HG03095 (cell line): ENCODE measurements at regions not wholly inside any gene's neighbourhood (a gene's known extent, or its start where the extent isn't known, plus 50 kb on each side); places are given as distances from the start of the nearest gene placed in this dataset.
"Not testable (repeated sequence)": the region's sequence is repeated elsewhere in the genome, so short reads cannot be mapped to it uniquely, and the experiment has no call there.

Experiments
- ATAC-seq: cut with Tn5 transposase; IDR thresholded peaks from one replicate; pipeline ENCODE4 v1.9.1; 2021; ENCODE audit warnings: moderate library complexity; ENCODE audit not compliant: unreplicated experiment

- ATAC-seq = no peak
These were observed 58.1 kb downstream of the ATXN7L3B start for GRCh38 chr12:74595696-74596095.

- ATAC-seq = no peak
These were observed 61.2 kb downstream of the ATXN7L3B start for GRCh38 chr12:74598819-74599218.

- no peak for ATAC-seq
These were observed 62.3 kb downstream of the ATXN7L3B start for GRCh38 chr12:74599932-74600331.

GRCh38 chr12:74600817-74601216 lies 63.2 kb downstream of the ATXN7L3B start:
- not testable (repeated sequence) for ATAC-seq

GRCh38 chr12:74602881-74603672 lies 65.4 kb downstream of the ATXN7L3B start:
- ATAC-seq = no peak

- no peak for ATAC-seq
These were observed 70.7 kb downstream of the ATXN7L3B start for GRCh38 chr12:74608231-74608775.

GRCh38 chr12:74610711-74611110 lies 73.1 kb downstream of the ATXN7L3B start:
- no peak for ATAC-seq

- no peak for ATAC-seq
These were observed 76.8 kb downstream of the ATXN7L3B start for GRCh38 chr12:74614426-74614825.

- ATAC-seq = no peak
These were observed 81.4 kb downstream of the ATXN7L3B start for GRCh38 chr12:74619084-74619483.

GRCh38 chr12:74619884-74620283 lies 82.2 kb downstream of the ATXN7L3B start:
- ATAC-seq = no peak

GRCh38 chr12:74620921-74621320 lies 83.3 kb downstream of the ATXN7L3B start:
- no peak for ATAC-seq

GRCh38 chr12:74624201-74624600 lies 86.6 kb downstream of the ATXN7L3B start:
- no peak for ATAC-seq

GRCh38 chr12:74626397-74626796 lies 88.8 kb downstream of the ATXN7L3B start:
- no peak for ATAC-seq

GRCh38 chr12:74641262-74641661 lies 103.6 kb downstream of the ATXN7L3B start:
- ATAC-seq = no peak

- no peak for ATAC-seq
These were observed 104.1 kb downstream of the ATXN7L3B start for GRCh38 chr12:74641694-74642093.

- no peak for ATAC-seq
These were observed 107.0 kb downstream of the ATXN7L3B start for GRCh38 chr12:74644681-74645080.

- ATAC-seq = no peak
These were observed 109.2 kb downstream of the ATXN7L3B start for GRCh38 chr12:74646831-74647230.

- no peak for ATAC-seq
These were observed 109.6 kb downstream of the ATXN7L3B start for GRCh38 chr12:74647256-74647655.

GRCh38 chr12:74656251-74656650 lies 118.6 kb downstream of the ATXN7L3B start:
- no peak for ATAC-seq

GRCh38 chr12:74660442-74660841 lies 122.8 kb downstream of the ATXN7L3B start:
- ATAC-seq = no peak

GRCh38 chr12:74663958-74664357 lies 126.3 kb downstream of the ATXN7L3B start:
- no peak for ATAC-seq

- no peak for ATAC-seq
These were observed 128.1 kb downstream of the ATXN7L3B start for GRCh38 chr12:74665690-74666089.

GRCh38 chr12:74671421-74671820 lies 133.8 kb downstream of the ATXN7L3B start:
- ATAC-seq = no peak
